A673 (cell line): ENCODE measurements at regions not wholly inside any gene's neighbourhood (a gene's known extent, or its start where the extent isn't known, plus 50 kb on each side); places are given as distances from the start of the nearest gene placed in this dataset.

Experiments
- EZH2 ChIP-seq: fragments of 200-600 bp; sonication (generic); IDR thresholded peaks from 2 replicates; pipeline ENCODE4 v1.6.1; 2017; ENCODE audit warnings: borderline replicate concordance, low read depth, mild to moderate bottlenecking, mixed read lengths, antibody characterized with exemption, low read length; ENCODE audit not compliant: poor library complexity, severe bottlenecking
- TF ChIP-seq, protein P1 (sequence below): fragments of 300-800, 200-600 bp; sonication (generic); conservative IDR thresholded peaks from 2 replicates; pipeline ENCODE4 v1.5.1; 2017; ENCODE audit warnings: low read depth, mild to moderate bottlenecking, antibody characterized with exemption, low read length, moderate library complexity, mixed read lengths

DNA sequence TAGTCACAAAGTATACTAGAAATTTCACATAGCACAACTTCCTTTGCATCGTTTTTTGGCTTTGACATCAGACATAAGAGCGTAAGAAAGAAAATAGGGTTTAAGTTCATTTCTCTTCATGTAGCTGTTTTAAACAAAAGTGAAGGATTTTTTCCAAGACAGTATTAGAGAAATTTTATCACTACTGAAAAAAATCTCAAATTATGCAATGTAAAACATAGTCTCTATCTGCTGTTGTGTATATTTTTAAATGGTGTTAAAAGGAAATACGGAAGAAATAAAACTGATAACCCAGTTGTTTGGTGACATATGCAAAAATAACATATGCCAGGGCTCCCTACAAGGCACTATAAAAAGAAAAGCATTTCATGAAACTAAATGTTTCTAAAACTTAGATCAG is 1449.4 kb downstream of the LRRC4C start:
- TF ChIP-seq, protein P1, sequence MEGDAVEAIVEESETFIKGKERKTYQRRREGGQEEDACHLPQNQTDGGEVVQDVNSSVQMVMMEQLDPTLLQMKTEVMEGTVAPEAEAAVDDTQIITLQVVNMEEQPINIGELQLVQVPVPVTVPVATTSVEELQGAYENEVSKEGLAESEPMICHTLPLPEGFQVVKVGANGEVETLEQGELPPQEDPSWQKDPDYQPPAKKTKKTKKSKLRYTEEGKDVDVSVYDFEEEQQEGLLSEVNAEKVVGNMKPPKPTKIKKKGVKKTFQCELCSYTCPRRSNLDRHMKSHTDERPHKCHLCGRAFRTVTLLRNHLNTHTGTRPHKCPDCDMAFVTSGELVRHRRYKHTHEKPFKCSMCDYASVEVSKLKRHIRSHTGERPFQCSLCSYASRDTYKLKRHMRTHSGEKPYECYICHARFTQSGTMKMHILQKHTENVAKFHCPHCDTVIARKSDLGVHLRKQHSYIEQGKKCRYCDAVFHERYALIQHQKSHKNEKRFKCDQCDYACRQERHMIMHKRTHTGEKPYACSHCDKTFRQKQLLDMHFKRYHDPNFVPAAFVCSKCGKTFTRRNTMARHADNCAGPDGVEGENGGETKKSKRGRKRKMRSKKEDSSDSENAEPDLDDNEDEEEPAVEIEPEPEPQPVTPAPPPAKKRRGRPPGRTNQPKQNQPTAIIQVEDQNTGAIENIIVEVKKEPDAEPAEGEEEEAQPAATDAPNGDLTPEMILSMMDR, result no peak
- no peak for TF ChIP-seq EZH2
